BLaER1 (cell line): ENCODE measurements at regions not wholly inside any gene's neighbourhood (a gene's known extent, or its start where the extent isn't known, plus 50 kb on each side); places are given as distances from the start of the nearest gene placed in this dataset.

Experiments used
- H3K27ac ChIP-seq: shearing (Covaris generic); formaldehyde crosslinking; 2 replicates; pipeline ENCODE4 v1.8.1; 2022
- H3K27me3 ChIP-seq: shearing (Covaris generic); formaldehyde crosslinking; 2 replicates; pipeline ENCODE4 v1.8.1; 2022
- H3K36me3 ChIP-seq: shearing (Covaris generic); formaldehyde crosslinking; 2 replicates; pipeline ENCODE4 v1.8.1; 2022
- H3K4me1 ChIP-seq: shearing (Covaris generic); formaldehyde crosslinking; 2 replicates; pipeline ENCODE4 v1.8.1; 2022
- H3K4me2 ChIP-seq: shearing (Covaris generic); formaldehyde crosslinking; 2 replicates; pipeline ENCODE4 v1.8.1; 2022
- H3K4me3 ChIP-seq: shearing (Covaris generic); formaldehyde crosslinking; 2 replicates; pipeline ENCODE4 v1.8.1; 2022
- H3K9ac ChIP-seq: shearing (Covaris generic); formaldehyde crosslinking; 2 replicates; pipeline ENCODE4 v1.8.1; 2022
- H3K9me3 ChIP-seq: shearing (Covaris generic); formaldehyde crosslinking; 2 replicates; pipeline ENCODE4 v1.8.1; 2022
- H4K20me1 ChIP-seq: shearing (Covaris generic); formaldehyde crosslinking; 2 replicates; pipeline ENCODE4 v1.8.1; 2022
- Cebpa-rat ChIP-seq: shearing (Covaris generic); IDR thresholded peaks from 2 replicates; pipeline ENCODE4 v1.8.1; 2022

DNA sequence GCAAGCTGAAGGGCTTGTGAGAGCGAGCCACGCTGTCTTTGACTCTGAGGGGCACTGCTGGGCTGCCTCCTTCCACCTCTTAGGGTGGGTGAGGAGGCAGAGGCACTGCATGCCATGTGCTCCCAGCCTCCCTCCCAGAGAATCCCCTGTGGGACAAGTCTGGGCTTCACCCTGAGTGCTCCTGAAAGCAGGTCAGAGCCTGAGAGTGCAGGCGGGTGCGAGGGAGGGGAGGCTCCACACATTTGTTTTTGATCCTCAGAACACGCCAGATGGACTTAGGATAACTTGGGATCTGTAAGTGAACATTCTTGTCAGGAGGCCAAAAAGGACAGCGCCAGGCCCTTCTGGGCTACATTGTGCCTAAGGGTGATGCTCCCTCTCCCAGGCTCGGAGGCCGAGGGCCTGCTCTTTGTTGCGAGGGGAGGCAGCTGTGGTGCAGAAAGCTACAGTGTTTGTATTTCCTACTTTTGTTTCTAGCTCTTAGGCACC is 155.4 kb downstream of the TMX1 start:
- no peak overlapping the region for H3K9ac ChIP-seq
- H3K9me3 ChIP-seq, result no peaks in the 10 kb centered on the region
- no peak for TF ChIP-seq Cebpa-rat
- no peaks in the 10 kb centered on the region for H3K4me1 ChIP-seq
- no peak overlapping the region for H3K27ac ChIP-seq
- H3K36me3 ChIP-seq, result no peaks in the 10 kb centered on the region
- H3K4me2 ChIP-seq, result no peak overlapping the region
- H4K20me1 ChIP-seq, result no peaks in the 10 kb centered on the region
- H3K27me3 ChIP-seq, result no peaks in the 10 kb centered on the region
- H3K4me3 ChIP-seq, result no peak overlapping the region

DNA sequence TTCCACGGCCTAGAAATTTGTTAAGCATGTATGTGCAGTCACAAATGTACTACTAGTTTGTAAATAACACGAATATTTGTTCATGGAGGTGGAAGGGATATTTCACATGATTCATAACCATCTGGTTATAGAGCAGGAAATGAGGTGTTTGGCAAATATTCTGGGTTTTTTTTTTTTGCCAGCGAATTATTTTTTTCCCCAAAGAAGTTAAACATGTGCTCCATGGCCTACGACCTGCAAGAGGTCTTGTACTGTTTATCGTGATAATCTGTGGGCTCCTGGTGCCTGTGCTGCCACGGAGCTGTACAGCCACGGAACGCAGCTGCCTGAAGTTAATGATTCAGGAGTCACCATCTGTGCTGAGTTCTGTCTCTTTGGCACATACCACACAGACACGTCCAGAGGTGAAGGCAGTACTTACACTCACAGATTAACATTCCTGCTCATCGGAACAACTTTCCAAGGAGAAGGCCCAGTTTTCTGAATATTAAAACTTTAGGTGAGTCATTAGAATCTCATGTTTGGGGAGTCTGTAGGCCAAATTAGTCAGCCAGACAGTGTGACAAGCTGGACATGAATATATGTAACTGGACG is 156.3 kb downstream of the TMX1 start:
- H3K27ac ChIP-seq, result no peak overlapping the region

DNA sequence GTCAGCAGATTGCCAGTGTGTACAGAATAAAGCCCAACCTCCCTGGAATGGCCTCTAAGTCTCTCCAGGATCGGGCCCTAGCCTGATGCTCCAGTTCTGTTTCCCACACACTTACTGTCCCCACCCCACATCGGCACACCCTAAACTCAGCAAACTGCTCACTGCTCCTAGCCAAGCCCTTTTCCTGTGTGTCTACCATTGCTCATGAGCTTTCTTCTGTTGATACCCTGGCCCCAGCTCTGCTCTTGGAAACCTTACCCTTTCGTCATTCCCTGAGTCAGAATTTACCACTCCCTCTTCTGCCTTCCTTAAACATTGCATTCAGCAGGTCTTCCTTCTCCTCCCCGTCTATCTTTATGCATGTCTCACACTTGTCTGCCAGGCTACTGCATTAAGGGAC is 158.9 kb downstream of the TMX1 start:
- no peaks in the 10 kb centered on the region for H3K36me3 ChIP-seq
- H3K4me3 ChIP-seq, result no peak overlapping the region
- H4K20me1 ChIP-seq, result no peaks in the 10 kb centered on the region
- TF ChIP-seq Cebpa-rat, result no peak
- H3K27ac ChIP-seq, result no peak overlapping the region
- no peaks in the 10 kb centered on the region for H3K4me1 ChIP-seq
- no peaks in the 10 kb centered on the region for H3K9me3 ChIP-seq
- H3K27me3 ChIP-seq, result no peaks in the 10 kb centered on the region
- H3K4me2 ChIP-seq, result no peak overlapping the region
- H3K9ac ChIP-seq, result no peak overlapping the region

More for the DNA sequence above, 156.3 kb downstream of the TMX1 start:
- Histone ChIP-seq H3K9ac (no peak overlapping the region), H3K9me3 (no peaks in the 10 kb centered on the region), H3K36me3 (no peaks in the 10 kb centered on the region), H4K20me1 (no peaks in the 10 kb centered on the region), H3K4me1 (no peaks in the 10 kb centered on the region), H3K4me2 (no peak overlapping the region), H3K27me3 (no peaks in the 10 kb centered on the region), H3K4me3 (no peak overlapping the region)
- TF ChIP-seq Cebpa-rat, result no peak

DNA sequence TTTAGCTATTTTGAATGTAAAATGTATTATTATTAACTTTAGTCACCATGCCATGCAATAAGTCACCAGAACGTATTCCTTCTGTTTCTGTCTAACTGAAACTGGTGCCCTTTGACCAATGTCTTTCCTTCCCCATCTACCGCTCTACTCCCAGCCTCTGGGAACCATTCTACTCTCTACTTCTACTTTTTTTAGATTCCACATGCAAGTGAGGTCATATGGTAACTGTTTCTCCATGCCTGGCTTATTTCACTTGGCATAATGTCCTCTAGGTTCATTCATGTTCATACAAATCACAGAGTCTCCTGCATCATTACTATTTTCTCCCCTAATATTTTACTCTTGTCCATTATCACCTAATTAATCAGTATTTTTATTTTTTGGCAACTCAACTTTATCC is 160.1 kb downstream of the TMX1 start:
- no peaks in the 10 kb centered on the region for H3K4me1 ChIP-seq
- no peak for TF ChIP-seq Cebpa-rat
- no peak overlapping the region for H3K4me3 ChIP-seq
- H3K27ac ChIP-seq, result no peak overlapping the region
- H3K9me3 ChIP-seq, result no peaks in the 10 kb centered on the region
- H3K27me3 ChIP-seq, result no peaks in the 10 kb centered on the region
- no peak overlapping the region for H3K9ac ChIP-seq
- no peak overlapping the region for H3K4me2 ChIP-seq
- no peaks in the 10 kb centered on the region for H4K20me1 ChIP-seq
- H3K36me3 ChIP-seq, result no peaks in the 10 kb centered on the region

- no peak overlapping the region for H3K4me3 ChIP-seq
- TF ChIP-seq Cebpa-rat, result no peak
- H3K27ac ChIP-seq, result no peak overlapping the region
- H3K9me3 ChIP-seq, result no peaks in the 10 kb centered on the region
- no peak overlapping the region for H3K9ac ChIP-seq
- H3K4me1 ChIP-seq, result no peaks in the 10 kb centered on the region
- no peaks in the 10 kb centered on the region for H3K27me3 ChIP-seq
- no peaks in the 10 kb centered on the region for H3K36me3 ChIP-seq
- H4K20me1 ChIP-seq, result no peaks in the 10 kb centered on the region
- H3K4me2 ChIP-seq, result no peak overlapping the region
These were observed 161.2 kb downstream of the TMX1 start for GRCh38 chr14:51401272-51401671.

GRCh38 chr14:51401756-51402155 is 161.7 kb downstream of the TMX1 start:
- Histone ChIP-seq H3K27ac (no peak overlapping the region), H3K27me3 (no peaks in the 10 kb centered on the region), H3K4me1 (no peaks in the 10 kb centered on the region), H3K4me2 (no peak overlapping the region), H3K9ac (no peak overlapping the region), H3K9me3 (no peaks in the 10 kb centered on the region), H4K20me1 (no peaks in the 10 kb centered on the region), H3K4me3 (no peak overlapping the region), H3K36me3 (no peaks in the 10 kb centered on the region)
- TF ChIP-seq Cebpa-rat, result no peak

DNA sequence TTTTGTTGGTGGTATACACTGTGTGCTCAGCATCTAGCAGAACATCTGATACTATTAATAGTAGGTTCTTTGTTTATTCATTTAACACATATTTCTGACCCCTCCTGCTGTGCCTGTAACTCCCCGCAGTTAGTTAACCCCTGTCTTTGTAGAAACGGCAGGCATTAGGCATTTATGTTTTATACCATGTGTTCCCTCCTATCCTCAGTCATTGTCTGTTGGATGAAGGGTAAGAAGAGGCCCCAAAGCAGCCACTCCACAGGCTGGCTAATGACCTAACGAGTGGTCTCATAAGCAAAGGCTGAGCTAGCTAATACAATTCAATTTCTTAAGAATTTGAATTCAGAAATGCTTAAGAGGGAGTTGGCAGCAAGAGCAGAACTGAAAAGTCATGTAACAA is 170.8 kb downstream of the TMX1 start:
- no peaks in the 10 kb centered on the region for H3K9me3 ChIP-seq

DNA sequence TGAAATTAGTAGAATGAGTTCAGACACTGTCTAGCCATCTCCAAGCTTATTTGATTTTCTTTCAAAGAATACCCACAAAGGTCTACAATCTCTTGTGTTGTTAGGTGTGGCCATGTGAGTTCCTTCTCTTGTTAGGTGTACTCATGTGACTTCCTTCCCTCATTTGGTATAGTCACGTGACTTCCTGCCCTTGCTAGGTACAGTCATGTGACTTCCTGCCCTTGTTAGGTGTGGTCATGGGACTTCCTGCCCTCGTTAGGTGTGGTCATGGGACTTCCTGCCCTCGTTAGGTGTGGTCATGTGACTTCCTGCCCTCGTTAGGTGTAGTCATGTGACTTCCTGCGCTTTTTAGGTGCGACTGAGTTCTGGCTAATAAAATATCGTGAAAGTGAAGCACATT is 179.6 kb downstream of the TMX1 start:
- Histone ChIP-seq H3K27ac (no peak overlapping the region), H4K20me1 (no peaks in the 10 kb centered on the region), H3K9me3 (peaks cover 18% of the 10 kb centered on the region), H3K36me3 (no peaks in the 10 kb centered on the region), H3K4me3 (no peak overlapping the region), H3K4me2 (no peak overlapping the region), H3K9ac (no peak overlapping the region), H3K4me1 (no peaks in the 10 kb centered on the region), H3K27me3 (no peaks in the 10 kb centered on the region)
- TF ChIP-seq Cebpa-rat, result no peak

More for the DNA sequence above, 170.8 kb downstream of the TMX1 start:
- Histone ChIP-seq H3K4me1 (no peaks in the 10 kb centered on the region), H3K36me3 (no peaks in the 10 kb centered on the region), H3K4me3 (no peak overlapping the region), H4K20me1 (no peaks in the 10 kb centered on the region), H3K4me2 (no peak overlapping the region), H3K27me3 (no peaks in the 10 kb centered on the region), H3K27ac (no peak overlapping the region), H3K9ac (no peak overlapping the region)
- no peak for TF ChIP-seq Cebpa-rat

DNA sequence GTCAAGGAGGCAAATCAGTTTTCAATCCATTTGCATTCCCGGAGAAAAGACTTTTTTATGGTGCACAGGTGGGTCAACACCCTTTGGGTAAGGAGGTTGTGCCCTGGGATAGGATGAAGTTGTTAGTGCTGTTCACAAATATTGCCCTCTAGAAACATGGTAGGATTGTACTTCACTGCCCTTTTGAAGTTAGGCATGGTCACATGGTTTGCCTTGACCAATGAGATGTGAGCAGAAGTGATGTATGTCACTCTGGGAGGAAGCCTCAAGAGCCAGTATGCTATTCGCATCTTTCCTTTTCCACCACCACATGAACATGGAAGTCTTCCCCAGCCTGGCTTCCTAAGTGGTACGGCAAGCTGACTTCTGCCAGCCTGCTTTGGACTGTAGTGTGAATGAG is 182.7 kb downstream of the TMX1 start:
- H3K27ac ChIP-seq, result no peak overlapping the region

DNA sequence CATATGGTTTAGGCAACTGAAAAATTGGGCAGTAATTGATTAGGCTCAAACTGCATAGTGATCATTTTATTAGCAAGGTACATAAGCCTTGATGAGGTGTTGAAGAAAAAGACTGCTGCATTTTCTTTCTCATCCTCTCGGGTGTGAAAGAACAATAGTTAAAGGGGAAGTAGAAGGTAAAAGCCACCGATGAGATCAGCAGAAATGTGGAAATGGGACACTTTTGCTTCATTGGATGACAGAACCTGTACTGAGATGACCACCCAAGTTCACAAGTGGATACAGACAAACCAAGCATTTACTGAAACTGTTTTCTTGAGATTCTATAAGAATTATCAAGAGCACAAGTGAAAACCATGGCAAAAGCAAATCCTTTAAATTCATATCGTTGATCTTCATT is 184.0 kb downstream of the TMX1 start:
- Histone ChIP-seq H3K27ac (no peak overlapping the region), H3K4me1 (no peaks in the 10 kb centered on the region), H3K27me3 (no peaks in the 10 kb centered on the region), H4K20me1 (no peaks in the 10 kb centered on the region), H3K4me2 (no peak overlapping the region), H3K9me3 (peaks cover 10% of the 10 kb centered on the region), H3K4me3 (no peak overlapping the region), H3K36me3 (no peaks in the 10 kb centered on the region), H3K9ac (no peak overlapping the region)
- no peak for TF ChIP-seq Cebpa-rat

More for the DNA sequence above, 182.7 kb downstream of the TMX1 start:
- Histone ChIP-seq H3K36me3 (no peaks in the 10 kb centered on the region), H3K27me3 (no peaks in the 10 kb centered on the region), H3K4me3 (no peak overlapping the region), H3K4me2 (no peak overlapping the region), H3K9me3 (peaks cover 18% of the 10 kb centered on the region), H3K9ac (no peak overlapping the region), H4K20me1 (no peaks in the 10 kb centered on the region), H3K4me1 (no peaks in the 10 kb centered on the region)
- TF ChIP-seq Cebpa-rat, result no peak

DNA sequence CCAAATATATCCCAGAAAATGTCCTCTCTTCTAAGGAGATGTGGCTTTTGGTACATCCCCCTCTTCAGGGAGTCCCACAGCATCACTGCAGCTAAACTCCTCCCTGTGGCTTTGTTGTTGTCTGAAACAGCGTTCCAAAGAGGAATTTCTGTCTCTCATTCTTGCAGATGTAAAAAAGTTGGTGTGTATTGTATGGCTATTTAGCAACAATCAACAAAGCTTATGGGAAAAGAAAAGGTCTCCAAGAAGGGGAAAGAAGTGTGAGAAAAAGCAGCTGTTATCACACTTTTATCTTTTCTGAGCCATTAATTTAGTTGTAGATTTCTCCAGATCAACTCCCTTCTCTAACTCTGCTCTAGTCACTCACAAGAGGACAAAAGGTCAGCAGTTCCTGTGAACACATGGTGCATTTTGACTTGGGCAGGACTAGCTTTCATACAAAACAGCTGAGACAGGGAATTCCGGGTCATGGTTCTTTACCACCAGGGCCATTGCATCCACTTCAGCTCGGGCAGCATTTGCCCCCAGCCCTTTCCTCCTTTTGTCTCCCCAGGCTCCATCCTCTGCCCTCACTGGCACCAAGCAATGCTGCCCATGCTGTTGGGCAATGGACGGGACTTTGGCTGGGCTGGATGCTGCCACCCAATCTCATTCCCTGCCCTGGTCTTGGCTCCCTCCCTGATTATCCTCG is 184.7 kb downstream of the TMX1 start:
- Histone ChIP-seq H3K36me3 (no peaks in the 10 kb centered on the region), H3K27me3 (no peaks in the 10 kb centered on the region), H3K4me3 (no peak overlapping the region), H3K9ac (no peak overlapping the region), H3K4me2 (no peak overlapping the region), H4K20me1 (no peaks in the 10 kb centered on the region), H3K9me3 (peaks cover 4% of the 10 kb centered on the region), H3K4me1 (peaks cover 7% of the 10 kb centered on the region), H3K27ac (no peak overlapping the region)
- no peak for TF ChIP-seq Cebpa-rat
